GM21515 (cell line): ENCODE measurements at regions not wholly inside any gene's neighbourhood (a gene's known extent, or its start where the extent isn't known, plus 50 kb on each side); places are given as distances from the start of the nearest gene placed in this dataset.

Source experiments
- ATAC-seq: cut with Tn5 transposase; IDR thresholded peaks from one replicate; pipeline ENCODE4 v1.9.1; 2021; ENCODE audit not compliant: unreplicated experiment

GRCh38 chr2:40896358-40896757 is 444.5 kb upstream of the SLC8A1 start:
- ATAC-seq: no peak

- ATAC-seq: no peak
These were observed 462.8 kb upstream of the SLC8A1 start for GRCh38 chr2:40914666-40915065.

- ATAC-seq: no peak
These were observed 463.8 kb upstream of the SLC8A1 start for GRCh38 chr2:40915651-40916050.

- ATAC-seq: no peak
These were observed 483.5 kb upstream of the SLC8A1 start for GRCh38 chr2:40935349-40935748.

GRCh38 chr2:40937284-40937683 is 485.4 kb upstream of the SLC8A1 start:
- ATAC-seq: no peak

GRCh38 chr2:40953341-40953740 is 501.5 kb upstream of the SLC8A1 start:
- no peak for ATAC-seq

- ATAC-seq: no peak
These were observed 503.2 kb upstream of the SLC8A1 start for GRCh38 chr2:40955042-40955441.

GRCh38 chr2:40955635-40956034 is 503.7 kb upstream of the SLC8A1 start:
- no peak for ATAC-seq

GRCh38 chr2:40957508-40957907 is 505.6 kb upstream of the SLC8A1 start:
- no peak for ATAC-seq

- ATAC-seq: no peak
These were observed 510.1 kb upstream of the SLC8A1 start for GRCh38 chr2:40962026-40962425.

- no peak for ATAC-seq
These were observed 512.8 kb upstream of the SLC8A1 start for GRCh38 chr2:40964509-40965250.

- no peak for ATAC-seq
These were observed 515.6 kb upstream of the SLC8A1 start for GRCh38 chr2:40967451-40967850.

GRCh38 chr2:40975151-40975550 is 523.3 kb upstream of the SLC8A1 start:
- no peak for ATAC-seq

- ATAC-seq: no peak
These were observed 545.5 kb upstream of the SLC8A1 start for GRCh38 chr2:40997362-40997761.

- no peak for ATAC-seq
These were observed 548.5 kb upstream of the SLC8A1 start for GRCh38 chr2:41000374-41000773.

- ATAC-seq: no peak
These were observed 549.0 kb upstream of the SLC8A1 start for GRCh38 chr2:41000906-41001305.

- no peak for ATAC-seq
These were observed 552.8 kb upstream of the SLC8A1 start for GRCh38 chr2:41004700-41005099.

GRCh38 chr2:41020358-41020757 is 568.5 kb upstream of the SLC8A1 start:
- no peak for ATAC-seq

- no peak for ATAC-seq
These were observed 572.9 kb upstream of the SLC8A1 start for GRCh38 chr2:41024816-41025215.

GRCh38 chr2:41026613-41027012 is 574.7 kb upstream of the SLC8A1 start:
- ATAC-seq: no peak

GRCh38 chr2:41027095-41027494 is 575.2 kb upstream of the SLC8A1 start:
- ATAC-seq: no peak

GRCh38 chr2:41031282-41031681 is 579.4 kb upstream of the SLC8A1 start:
- no peak for ATAC-seq

- ATAC-seq: no peak
These were observed 580.8 kb upstream of the SLC8A1 start for GRCh38 chr2:41032715-41033114.
